ENCODE measurements at regions not wholly inside any gene's neighbourhood (a gene's known extent, or its start where the extent isn't known, plus 50 kb on each side); places are given as distances from the start of the nearest gene placed in this dataset.

DNA sequence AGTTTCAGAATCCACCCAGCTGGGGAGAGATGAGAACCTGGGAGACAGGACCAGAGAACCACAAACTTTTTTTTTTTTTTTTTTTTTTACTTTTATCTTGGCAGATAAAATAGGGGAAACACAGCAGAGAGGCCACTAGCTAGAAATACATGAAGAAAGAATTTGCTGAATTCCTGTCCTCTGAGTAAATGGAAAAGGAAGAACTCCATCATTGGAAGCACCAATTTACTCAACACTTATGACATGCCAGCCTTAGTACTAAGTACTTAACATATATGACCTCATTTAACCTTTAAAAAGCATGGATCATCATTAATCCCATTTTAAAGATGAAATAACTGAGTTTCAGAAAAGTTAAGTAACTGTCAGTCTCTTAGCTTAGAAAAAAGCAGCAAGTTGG lies 343.0 kb upstream of the NPSR1 start:
- TF ChIP-seq, protein P1, sequence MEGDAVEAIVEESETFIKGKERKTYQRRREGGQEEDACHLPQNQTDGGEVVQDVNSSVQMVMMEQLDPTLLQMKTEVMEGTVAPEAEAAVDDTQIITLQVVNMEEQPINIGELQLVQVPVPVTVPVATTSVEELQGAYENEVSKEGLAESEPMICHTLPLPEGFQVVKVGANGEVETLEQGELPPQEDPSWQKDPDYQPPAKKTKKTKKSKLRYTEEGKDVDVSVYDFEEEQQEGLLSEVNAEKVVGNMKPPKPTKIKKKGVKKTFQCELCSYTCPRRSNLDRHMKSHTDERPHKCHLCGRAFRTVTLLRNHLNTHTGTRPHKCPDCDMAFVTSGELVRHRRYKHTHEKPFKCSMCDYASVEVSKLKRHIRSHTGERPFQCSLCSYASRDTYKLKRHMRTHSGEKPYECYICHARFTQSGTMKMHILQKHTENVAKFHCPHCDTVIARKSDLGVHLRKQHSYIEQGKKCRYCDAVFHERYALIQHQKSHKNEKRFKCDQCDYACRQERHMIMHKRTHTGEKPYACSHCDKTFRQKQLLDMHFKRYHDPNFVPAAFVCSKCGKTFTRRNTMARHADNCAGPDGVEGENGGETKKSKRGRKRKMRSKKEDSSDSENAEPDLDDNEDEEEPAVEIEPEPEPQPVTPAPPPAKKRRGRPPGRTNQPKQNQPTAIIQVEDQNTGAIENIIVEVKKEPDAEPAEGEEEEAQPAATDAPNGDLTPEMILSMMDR (IDR thresholded peaks at IDR 0.05 in 2 of 3, conservative IDR thresholded peaks at IDR 0.05 in 1 of 3; ENCODE audit: borderline replicate concordance in 1 of 3, insufficient read depth in 1 of 3, low read depth in 2 of 3, low read length in 2 of 3): no peak
- TF ChIP-seq, protein P2, sequence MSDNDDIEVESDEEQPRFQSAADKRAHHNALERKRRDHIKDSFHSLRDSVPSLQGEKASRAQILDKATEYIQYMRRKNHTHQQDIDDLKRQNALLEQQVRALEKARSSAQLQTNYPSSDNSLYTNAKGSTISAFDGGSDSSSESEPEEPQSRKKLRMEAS (IDR thresholded peaks at IDR 0.05): no peak
- TF ChIP-seq POLR2AphosphoS5 (IDR thresholded peaks at IDR 0.05; ENCODE audit: low read depth, low read length) (no peak), POLR2A (IDR thresholded peaks at IDR 0.05; ENCODE audit: borderline replicate concordance, extremely low read depth, insufficient read depth, insufficient read length) (no peak), YY1 (IDR thresholded peaks at IDR 0.05; ENCODE audit: extremely low read depth, insufficient replicate concordance, low read depth, low read length) (no peak), EZH2phosphoT487 (IDR thresholded peaks at IDR 0.05; ENCODE audit: borderline replicate concordance) (no peak), JUND (IDR thresholded peaks at IDR 0.05) (no peak), SRF (IDR thresholded peaks at IDR 0.05; ENCODE audit: low read depth) (no peak), SP1 (IDR thresholded peaks at IDR 0.05; ENCODE audit: low read depth) (no peak), SIN3A (IDR thresholded peaks at IDR 0.05; ENCODE audit: low read depth) (no peak), RAD21 (IDR thresholded peaks at IDR 0.05; ENCODE audit: low read depth) (no peak)
- TF ChIP-seq, protein P3, sequence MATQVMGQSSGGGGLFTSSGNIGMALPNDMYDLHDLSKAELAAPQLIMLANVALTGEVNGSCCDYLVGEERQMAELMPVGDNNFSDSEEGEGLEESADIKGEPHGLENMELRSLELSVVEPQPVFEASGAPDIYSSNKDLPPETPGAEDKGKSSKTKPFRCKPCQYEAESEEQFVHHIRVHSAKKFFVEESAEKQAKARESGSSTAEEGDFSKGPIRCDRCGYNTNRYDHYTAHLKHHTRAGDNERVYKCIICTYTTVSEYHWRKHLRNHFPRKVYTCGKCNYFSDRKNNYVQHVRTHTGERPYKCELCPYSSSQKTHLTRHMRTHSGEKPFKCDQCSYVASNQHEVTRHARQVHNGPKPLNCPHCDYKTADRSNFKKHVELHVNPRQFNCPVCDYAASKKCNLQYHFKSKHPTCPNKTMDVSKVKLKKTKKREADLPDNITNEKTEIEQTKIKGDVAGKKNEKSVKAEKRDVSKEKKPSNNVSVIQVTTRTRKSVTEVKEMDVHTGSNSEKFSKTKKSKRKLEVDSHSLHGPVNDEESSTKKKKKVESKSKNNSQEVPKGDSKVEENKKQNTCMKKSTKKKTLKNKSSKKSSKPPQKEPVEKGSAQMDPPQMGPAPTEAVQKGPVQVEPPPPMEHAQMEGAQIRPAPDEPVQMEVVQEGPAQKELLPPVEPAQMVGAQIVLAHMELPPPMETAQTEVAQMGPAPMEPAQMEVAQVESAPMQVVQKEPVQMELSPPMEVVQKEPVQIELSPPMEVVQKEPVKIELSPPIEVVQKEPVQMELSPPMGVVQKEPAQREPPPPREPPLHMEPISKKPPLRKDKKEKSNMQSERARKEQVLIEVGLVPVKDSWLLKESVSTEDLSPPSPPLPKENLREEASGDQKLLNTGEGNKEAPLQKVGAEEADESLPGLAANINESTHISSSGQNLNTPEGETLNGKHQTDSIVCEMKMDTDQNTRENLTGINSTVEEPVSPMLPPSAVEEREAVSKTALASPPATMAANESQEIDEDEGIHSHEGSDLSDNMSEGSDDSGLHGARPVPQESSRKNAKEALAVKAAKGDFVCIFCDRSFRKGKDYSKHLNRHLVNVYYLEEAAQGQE (IDR thresholded peaks at IDR 0.05; ENCODE audit: low read depth): no peak
- TF ChIP-seq, protein P4, sequence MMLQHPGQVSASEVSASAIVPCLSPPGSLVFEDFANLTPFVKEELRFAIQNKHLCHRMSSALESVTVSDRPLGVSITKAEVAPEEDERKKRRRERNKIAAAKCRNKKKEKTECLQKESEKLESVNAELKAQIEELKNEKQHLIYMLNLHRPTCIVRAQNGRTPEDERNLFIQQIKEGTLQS (IDR thresholded peaks at IDR 0.05): no peak
- TF ChIP-seq, protein P5, sequence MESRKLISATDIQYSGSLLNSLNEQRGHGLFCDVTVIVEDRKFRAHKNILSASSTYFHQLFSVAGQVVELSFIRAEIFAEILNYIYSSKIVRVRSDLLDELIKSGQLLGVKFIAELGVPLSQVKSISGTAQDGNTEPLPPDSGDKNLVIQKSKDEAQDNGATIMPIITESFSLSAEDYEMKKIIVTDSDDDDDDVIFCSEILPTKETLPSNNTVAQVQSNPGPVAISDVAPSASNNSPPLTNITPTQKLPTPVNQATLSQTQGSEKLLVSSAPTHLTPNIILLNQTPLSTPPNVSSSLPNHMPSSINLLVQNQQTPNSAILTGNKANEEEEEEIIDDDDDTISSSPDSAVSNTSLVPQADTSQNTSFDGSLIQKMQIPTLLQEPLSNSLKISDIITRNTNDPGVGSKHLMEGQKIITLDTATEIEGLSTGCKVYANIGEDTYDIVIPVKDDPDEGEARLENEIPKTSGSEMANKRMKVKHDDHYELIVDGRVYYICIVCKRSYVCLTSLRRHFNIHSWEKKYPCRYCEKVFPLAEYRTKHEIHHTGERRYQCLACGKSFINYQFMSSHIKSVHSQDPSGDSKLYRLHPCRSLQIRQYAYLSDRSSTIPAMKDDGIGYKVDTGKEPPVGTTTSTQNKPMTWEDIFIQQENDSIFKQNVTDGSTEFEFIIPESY (IDR thresholded peaks at IDR 0.05; ENCODE audit: extremely low read depth, insufficient replicate concordance, low read length): no peak
